MG63 (cell line): ENCODE measurements at regions not wholly inside any gene's neighbourhood (a gene's known extent, or its start where the extent isn't known, plus 50 kb on each side); places are given as distances from the start of the nearest gene placed in this dataset.

ENCODE experiments used
- DNase-seq: peaks from one replicate; pipeline ENCODE4 v3.0.0-alpha.2; 2020
- H3K27me3 ChIP-seq: fragments of 250-450 bp; sonication (Bioruptor Pico); 2 replicates; pipeline ENCODE4 v1.5.1; 2020; ENCODE audit warnings: mild to moderate bottlenecking, moderate library complexity
- H3K36me3 ChIP-seq: fragments of 250-450 bp; sonication (Bioruptor Pico); 2 replicates; pipeline ENCODE4 v1.5.1; 2020; ENCODE audit warnings: mild to moderate bottlenecking, moderate library complexity
- H3K4me3 ChIP-seq: fragments of 250-450 bp; sonication (Bioruptor Pico); 2 replicates; pipeline ENCODE4 v1.5.1; 2020; ENCODE audit warnings: mild to moderate bottlenecking, moderate library complexity
- H3K9me3 ChIP-seq: fragments of 250-450 bp; sonication (Bioruptor Pico); 2 replicates; pipeline ENCODE4 v1.5.1; 2020; ENCODE audit warnings: mild to moderate bottlenecking, moderate library complexity

- H3K27me3 ChIP-seq = no peaks in the 10 kb centered on the region; the same call in 1 of the 2 replicates
- H3K36me3 ChIP-seq = no peaks in the 10 kb centered on the region
- H3K4me3 ChIP-seq = no peak overlapping the region
- DNase-seq = no peak
- H3K9me3 ChIP-seq = no peaks in the 10 kb centered on the region
Measured at GRCh38 chr4:43992552-43992951, 456.1 kb downstream of the KCTD8 start.

- H3K36me3 ChIP-seq = no peaks in the 10 kb centered on the region
- H3K27me3 ChIP-seq = peaks cover 2% of the 10 kb centered on the region; the same call in 1 of the 2 replicates
- H3K9me3 ChIP-seq = no peaks in the 10 kb centered on the region
- DNase-seq = no peak
- no peak overlapping the region for H3K4me3 ChIP-seq
Measured at GRCh38 chr4:43993196-43993902, 455.3 kb downstream of the KCTD8 start.

- Histone ChIP-seq H3K9me3 (no peaks in the 10 kb centered on the region), H3K27me3 (peaks cover 4% of the 10 kb centered on the region; the same call in 1 of the 2 replicates), H3K4me3 (no peak overlapping the region), H3K36me3 (no peaks in the 10 kb centered on the region)
- DNase-seq = no peak
Measured at GRCh38 chr4:43999669-44000068, 448.9 kb downstream of the KCTD8 start.

GRCh38 chr4:44002368-44002767 is 446.2 kb downstream of the KCTD8 start:
- Histone ChIP-seq H3K4me3 (no peak overlapping the region), H3K9me3 (no peaks in the 10 kb centered on the region), H3K36me3 (no peaks in the 10 kb centered on the region), H3K27me3 (peaks cover 4% of the 10 kb centered on the region; the same call in 1 of the 2 replicates)
- no peak for DNase-seq

- peak; percentile 62 for DNase-seq
- Histone ChIP-seq H3K9me3 (no peaks in the 10 kb centered on the region), H3K36me3 (no peaks in the 10 kb centered on the region), H3K4me3 (peak overlapping the region; percentile 47), H3K27me3 (no peaks in the 10 kb centered on the region)
Measured at GRCh38 chr4:44016570-44017421, 431.8 kb downstream of the KCTD8 start.

GRCh38 chr4:44017422-44017739 is 431.2 kb downstream of the KCTD8 start:
- DNase-seq = no peak
- Histone ChIP-seq H3K4me3 (peak overlapping the region; percentile 47), H3K36me3 (no peaks in the 10 kb centered on the region), H3K9me3 (no peaks in the 10 kb centered on the region), H3K27me3 (no peaks in the 10 kb centered on the region)

GRCh38 chr4:44019721-44020120 is 428.9 kb downstream of the KCTD8 start:
- no peaks in the 10 kb centered on the region for H3K9me3 ChIP-seq
- no peaks in the 10 kb centered on the region for H3K36me3 ChIP-seq
- H3K4me3 ChIP-seq = no peak overlapping the region
- DNase-seq = no peak
- no peaks in the 10 kb centered on the region for H3K27me3 ChIP-seq

GRCh38 chr4:44025376-44026020 is 423.1 kb downstream of the KCTD8 start:
- DNase-seq = no peak
- Histone ChIP-seq H3K36me3 (no peaks in the 10 kb centered on the region), H3K4me3 (no peak overlapping the region), H3K9me3 (no peaks in the 10 kb centered on the region), H3K27me3 (peaks cover 4% of the 10 kb centered on the region; the same call in 1 of the 2 replicates)

GRCh38 chr4:44038811-44039210 is 409.8 kb downstream of the KCTD8 start:
- Histone ChIP-seq H3K4me3 (no peak overlapping the region), H3K9me3 (no peaks in the 10 kb centered on the region), H3K27me3 (no peaks in the 10 kb centered on the region), H3K36me3 (no peaks in the 10 kb centered on the region)
- DNase-seq = no peak

- no peak for DNase-seq
- no peaks in the 10 kb centered on the region for H3K36me3 ChIP-seq
- no peaks in the 10 kb centered on the region for H3K27me3 ChIP-seq
- H3K9me3 ChIP-seq = no peaks in the 10 kb centered on the region
- H3K4me3 ChIP-seq = no peak overlapping the region
Measured at GRCh38 chr4:44046491-44046890, 402.1 kb downstream of the KCTD8 start.

- Histone ChIP-seq H3K4me3 (no peak overlapping the region), H3K36me3 (no peaks in the 10 kb centered on the region), H3K9me3 (no peaks in the 10 kb centered on the region), H3K27me3 (no peaks in the 10 kb centered on the region)
- no peak for DNase-seq
Measured at GRCh38 chr4:44056721-44057151, 391.9 kb downstream of the KCTD8 start.

GRCh38 chr4:44070843-44071242 is 377.8 kb downstream of the KCTD8 start:
- Histone ChIP-seq H3K9me3 (no peaks in the 10 kb centered on the region), H3K36me3 (no peaks in the 10 kb centered on the region), H3K4me3 (no peak overlapping the region), H3K27me3 (no peaks in the 10 kb centered on the region)
- peak; percentile 28 for DNase-seq

GRCh38 chr4:44071959-44072955 is 376.4 kb downstream of the KCTD8 start:
- H3K36me3 ChIP-seq = no peaks in the 10 kb centered on the region
- no peaks in the 10 kb centered on the region for H3K27me3 ChIP-seq
- no peak overlapping the region for H3K4me3 ChIP-seq
- H3K9me3 ChIP-seq = no peaks in the 10 kb centered on the region
- DNase-seq = no peak

- no peak for DNase-seq
- no peaks in the 10 kb centered on the region for H3K27me3 ChIP-seq
- H3K36me3 ChIP-seq = no peaks in the 10 kb centered on the region
- no peak overlapping the region for H3K4me3 ChIP-seq
- H3K9me3 ChIP-seq = no peaks in the 10 kb centered on the region
Measured at GRCh38 chr4:44086753-44087152, 361.9 kb downstream of the KCTD8 start.

GRCh38 chr4:44093390-44093789 is 355.2 kb downstream of the KCTD8 start:
- Histone ChIP-seq H3K27me3 (no peaks in the 10 kb centered on the region), H3K9me3 (no peaks in the 10 kb centered on the region), H3K4me3 (no peak overlapping the region), H3K36me3 (no peaks in the 10 kb centered on the region)
- no peak for DNase-seq

GRCh38 chr4:44098973-44099372 is 349.6 kb downstream of the KCTD8 start:
- H3K27me3 ChIP-seq = no peaks in the 10 kb centered on the region
- DNase-seq = no peak
- no peaks in the 10 kb centered on the region for H3K36me3 ChIP-seq
- H3K4me3 ChIP-seq = no peak overlapping the region
- no peaks in the 10 kb centered on the region; the same call in 1 of the 2 replicates for H3K9me3 ChIP-seq
